Body of pancreas (tissue), 4 donors: ENCODE measurements at regions not wholly inside any gene's neighbourhood (a gene's known extent, or its start where the extent isn't known, plus 50 kb on each side); places are given as distances from the start of the nearest gene placed in this dataset.

Experiments
- CTCF ChIP-seq, 7 experiments: fragments of 450-650 bp in 4 of 7; fragments of 200-600 bp in 3 of 7; sonication (generic) in 3 of 7; IDR thresholded peaks; one replicate each; pipeline ENCODE4 v1.5.1; 2016 to 2019; ENCODE audit warnings: antibody characterized with exemption in 7 of 7
- POLR2A ChIP-seq, 3 donors: fragments of 450-650 bp; IDR thresholded peaks; one replicate each; pipeline ENCODE4 v1.6.1; 2016; ENCODE audit warnings: antibody characterized with exemption in 3 of 3, mild to moderate bottlenecking in 2 of 3

- no peak for TF ChIP-seq POLR2A (IDR thresholded peaks at IDR 0.05)
- no peak for TF ChIP-seq CTCF (IDR thresholded peaks at IDR 0.05)
Measured at GRCh38 chr13:80857321-80857720, 516.4 kb upstream of the SPRY2 start.
